Vagina (tissue), 2 donors: ENCODE measurements at regions not wholly inside any gene's neighbourhood (a gene's known extent, or its start where the extent isn't known, plus 50 kb on each side); places are given as distances from the start of the nearest gene placed in this dataset.
"Not testable (repeated sequence)": the region's sequence is repeated elsewhere in the genome, so short reads cannot be mapped to it uniquely, and the experiment has no call there.

ENCODE experiments used
- CTCF ChIP-seq, 3 experiments: fragments of 450-650 bp in 2 of 3; fragments of 200-600 bp in 1 of 3; sonication (generic) in 1 of 3; IDR thresholded peaks; one replicate each; pipeline ENCODE4 v1.5.1; 2017 to 2019; ENCODE audit warnings: antibody characterized with exemption in 3 of 3, mild to moderate bottlenecking in 2 of 3, moderate library complexity in 2 of 3
- POLR2A ChIP-seq, 2 donors: fragments of 450-650 bp; IDR thresholded peaks; one replicate each; pipeline ENCODE4 v1.6.1; 2017; ENCODE audit warnings: antibody characterized with exemption in 2 of 2, mild to moderate bottlenecking in 2 of 2, moderate library complexity in 2 of 2
- POLR2AphosphoS5 ChIP-seq, 2 donors: sonication (generic); formaldehyde crosslinking; IDR thresholded peaks; one replicate each; pipeline ENCODE4 v1.9.0; 2017; ENCODE audit warnings: antibody characterized with exemption in 2 of 2, mild to moderate bottlenecking in 2 of 2, low read depth in 1 of 2; ENCODE audit not compliant: insufficient read depth in 1 of 2

DNA sequence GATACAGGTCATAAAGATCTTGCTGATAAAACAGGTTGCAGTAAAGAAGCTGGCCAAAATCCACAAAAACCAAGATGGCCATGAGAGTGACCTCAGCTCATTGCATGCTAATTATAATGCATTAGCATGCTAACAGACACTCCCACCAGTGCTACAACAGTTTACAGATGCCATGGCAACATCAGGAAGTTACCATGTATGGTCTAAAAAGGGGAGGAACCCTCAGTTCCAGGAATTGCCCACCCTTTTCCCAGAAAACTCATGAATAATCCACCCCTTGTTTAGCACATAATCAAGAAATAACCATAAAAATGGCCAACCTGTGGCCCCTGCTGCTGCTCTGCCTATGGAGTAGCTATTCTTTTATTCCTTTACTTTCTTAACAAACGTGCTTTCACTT lies 284.2 kb downstream of the MED10 start:
- not testable (repeated sequence) for TF ChIP-seq CTCF (IDR thresholded peaks at IDR 0.05); POLR2A (IDR thresholded peaks at IDR 0.05); POLR2AphosphoS5 (IDR thresholded peaks at IDR 0.05; ENCODE audit: insufficient read depth in 1 of 2, low read depth in 1 of 2)
